Thyroid gland (tissue), 4 donors: ENCODE measurements at regions not wholly inside any gene's neighbourhood (a gene's known extent, or its start where the extent isn't known, plus 50 kb on each side); places are given as distances from the start of the nearest gene placed in this dataset.
"Not testable (repeated sequence)": the region's sequence is repeated elsewhere in the genome, so short reads cannot be mapped to it uniquely, and the experiment has no call there.

ENCODE experiments used
- DNase-seq, 2 donors: peaks; one replicate each; pipeline ENCODE4 v3.0.0-alpha.2; 2019
- H3K27ac ChIP-seq, 3 donors: fragments of 200-600 bp; sonication (generic); 1 replicate in 2 of 3; 2 replicates in 1 of 3; pipeline ENCODE4 v1.5.1; 2016 to 2019; ENCODE audit warnings: mild to moderate bottlenecking in 1 of 3, moderate library complexity in 1 of 3
- H3K27me3 ChIP-seq: fragments of 200-600 bp; sonication (generic); one replicate; pipeline ENCODE4 v1.5.1; 2019
- H3K36me3 ChIP-seq, 2 donors: fragments of 200-600 bp; sonication (generic); one replicate each; pipeline ENCODE4 v1.5.1; 2016 to 2019
- H3K4me1 ChIP-seq, 2 donors: fragments of 200-600 bp; sonication (generic); one replicate each; pipeline ENCODE4 v1.5.1; 2017 to 2019
- H3K4me3 ChIP-seq, 3 donors: fragments of 200-600 bp; sonication (generic); replicated peaks in 1 of 3; 1 replicate in 2 of 3; 2 replicates in 1 of 3; pipeline ENCODE4 v1.5.1; 2016; ENCODE audit warnings: mild to moderate bottlenecking in 1 of 3
- H3K9me3 ChIP-seq: fragments of 200-600 bp; sonication (generic); one replicate; pipeline ENCODE4 v1.5.1; 2017
- POLR2A ChIP-seq, 2 donors: fragments of 450-650 bp; IDR thresholded peaks; one replicate each; pipeline ENCODE4 v1.6.1; 2017; ENCODE audit warnings: antibody characterized with exemption in 2 of 2, mild to moderate bottlenecking in 2 of 2, moderate library complexity in 1 of 2
- WGBS, 2 donors: methylation state at CpG; one replicate each; pipeline ENCODE4 v1.1.5; 2017; 5-methylcytosine and 5-hydroxymethylcytosine counted together
- intact Hi-C: fragments of 100-400 bp; cut with DNase I; formaldehyde crosslinking; loops from one replicate; pipeline ENCODE4 v1.15.1; 2023
- TF ChIP-seq, protein P1 (sequence below), 6 experiments: fragments of 200-600 bp in 3 of 6; fragments of 450-650 bp in 3 of 6; sonication (generic) in 3 of 6; IDR thresholded peaks; one replicate each; pipeline ENCODE4 v1.5.1; 2016 to 2019; ENCODE audit warnings: antibody characterized with exemption in 6 of 6, mild to moderate bottlenecking in 2 of 6, inconsistent platforms in 1 of 6, moderate library complexity in 1 of 6

GRCh38 chr6:84848960-84849359, 84.6 kb upstream of the TBX18 start:
- Histone ChIP-seq H3K4me1 (no peaks in the 10 kb centered on the region), H3K9me3 (no peaks in the 10 kb centered on the region), H3K4me3 (no peak overlapping the region), H3K27me3 (no peaks in the 10 kb centered on the region), H3K27ac (no peak overlapping the region), H3K36me3 (no peaks in the 10 kb centered on the region)
- intact Hi-C loops: no loop called here
- DNase-seq: no peak
- WGBS, 2 donors: 56 to 73% methylated on average over 1 of the region's 1 CpG
- TF ChIP-seq POLR2A (IDR thresholded peaks at IDR 0.05): no peak

DNA sequence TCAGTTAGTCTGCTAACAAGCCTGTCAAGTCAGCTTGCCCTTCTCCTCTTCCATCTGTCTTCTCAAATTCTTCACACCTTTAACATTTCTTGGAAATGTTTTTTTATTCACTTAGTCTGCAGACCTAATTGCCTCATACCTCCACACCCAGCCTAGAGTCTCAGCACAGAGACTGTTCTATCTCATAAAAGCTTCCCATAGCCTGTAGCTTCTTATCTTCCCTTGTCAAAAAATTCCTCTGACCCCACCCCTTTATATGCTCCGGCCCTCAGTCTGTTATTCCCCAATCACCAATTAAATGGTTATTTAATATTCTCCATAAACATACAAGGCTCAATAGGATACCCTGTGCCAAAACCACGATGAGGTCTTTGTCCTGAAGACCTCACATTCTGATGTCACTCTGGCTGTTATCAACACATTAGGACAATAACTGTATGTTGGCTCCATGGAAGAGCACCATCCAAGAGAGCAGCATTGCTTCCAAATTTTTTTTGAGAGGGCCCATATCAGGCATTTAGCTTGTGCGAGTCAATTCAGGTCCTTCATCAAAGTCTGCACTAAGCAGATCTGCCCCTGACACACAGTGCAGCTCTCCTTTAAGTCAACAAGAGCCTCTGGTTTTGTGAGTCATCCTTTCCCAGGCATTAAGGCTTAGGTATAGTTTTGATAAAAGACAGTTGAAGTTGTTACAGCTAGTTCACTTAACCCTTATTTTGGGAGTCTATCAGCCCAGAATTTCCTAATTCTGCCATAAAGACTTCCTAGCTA, 83.2 kb upstream of the TBX18 start:
- Histone ChIP-seq H3K27me3 (no peaks in the 10 kb centered on the region), H3K27ac (no peak overlapping the region), H3K4me1 (no peaks in the 10 kb centered on the region), H3K9me3 (no peaks in the 10 kb centered on the region), H3K36me3 (no peaks in the 10 kb centered on the region), H3K4me3 (no peak overlapping the region)
- TF ChIP-seq, protein P1, sequence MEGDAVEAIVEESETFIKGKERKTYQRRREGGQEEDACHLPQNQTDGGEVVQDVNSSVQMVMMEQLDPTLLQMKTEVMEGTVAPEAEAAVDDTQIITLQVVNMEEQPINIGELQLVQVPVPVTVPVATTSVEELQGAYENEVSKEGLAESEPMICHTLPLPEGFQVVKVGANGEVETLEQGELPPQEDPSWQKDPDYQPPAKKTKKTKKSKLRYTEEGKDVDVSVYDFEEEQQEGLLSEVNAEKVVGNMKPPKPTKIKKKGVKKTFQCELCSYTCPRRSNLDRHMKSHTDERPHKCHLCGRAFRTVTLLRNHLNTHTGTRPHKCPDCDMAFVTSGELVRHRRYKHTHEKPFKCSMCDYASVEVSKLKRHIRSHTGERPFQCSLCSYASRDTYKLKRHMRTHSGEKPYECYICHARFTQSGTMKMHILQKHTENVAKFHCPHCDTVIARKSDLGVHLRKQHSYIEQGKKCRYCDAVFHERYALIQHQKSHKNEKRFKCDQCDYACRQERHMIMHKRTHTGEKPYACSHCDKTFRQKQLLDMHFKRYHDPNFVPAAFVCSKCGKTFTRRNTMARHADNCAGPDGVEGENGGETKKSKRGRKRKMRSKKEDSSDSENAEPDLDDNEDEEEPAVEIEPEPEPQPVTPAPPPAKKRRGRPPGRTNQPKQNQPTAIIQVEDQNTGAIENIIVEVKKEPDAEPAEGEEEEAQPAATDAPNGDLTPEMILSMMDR (IDR thresholded peaks at IDR 0.05): no peak
- TF ChIP-seq POLR2A (IDR thresholded peaks at IDR 0.05): no peak
- 51 to 60% methylated on average over 3 of the region's 3 CpGs for WGBS, 2 donors
- intact Hi-C loops: no loop called here
- DNase-seq: no peak

GRCh38 chr6:84842525-84843166, 78.2 kb upstream of the TBX18 start:
- no peak for TF ChIP-seq POLR2A (IDR thresholded peaks at IDR 0.05)
- TF ChIP-seq, protein P1 (IDR thresholded peaks at IDR 0.05): no peak
- H3K27me3 ChIP-seq: no peaks in the 10 kb centered on the region
- DNase-seq: no peak
- H3K4me3 ChIP-seq: no peak overlapping the region
- no peaks in the 10 kb centered on the region for H3K36me3 ChIP-seq
- H3K4me1 ChIP-seq: no peaks in the 10 kb centered on the region
- no peaks in the 10 kb centered on the region for H3K9me3 ChIP-seq
- intact Hi-C loops: no loop called here
- H3K27ac ChIP-seq: no peak overlapping the region

DNA sequence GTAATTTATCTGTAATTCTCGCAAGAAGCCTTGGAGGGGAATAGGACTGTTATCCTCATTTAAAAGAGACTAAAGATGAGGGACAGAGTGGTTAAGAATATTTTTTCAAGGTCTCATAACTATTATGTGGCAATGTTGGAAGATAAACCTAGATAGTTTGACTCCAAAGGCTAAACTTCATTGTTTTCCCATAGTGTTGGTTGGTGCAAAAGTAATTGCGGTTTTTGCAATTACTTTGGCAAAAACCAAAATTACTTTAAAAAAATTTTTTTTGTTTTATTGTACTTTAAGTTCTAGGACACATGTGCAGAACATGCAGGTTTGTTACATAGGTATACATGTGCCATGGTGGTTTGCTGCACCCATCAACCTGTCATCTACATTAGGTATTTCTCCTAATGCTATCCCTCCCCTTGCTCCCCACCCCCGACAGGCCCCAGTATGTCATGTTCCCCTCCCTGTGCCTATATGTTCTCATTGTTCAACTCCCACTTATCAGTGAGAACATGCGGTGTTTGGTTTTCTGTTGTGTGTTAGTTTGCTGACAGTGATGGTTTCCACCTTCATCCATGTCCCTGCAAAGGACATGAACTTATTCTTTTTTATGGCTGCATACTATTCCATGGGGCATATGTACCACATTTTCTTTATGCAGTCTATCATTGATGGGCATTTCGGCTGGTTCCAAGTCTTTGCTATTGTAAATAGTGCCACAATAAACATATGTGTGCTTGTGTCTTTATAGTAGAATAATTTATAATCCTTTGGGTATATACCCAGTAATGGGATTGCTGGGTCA, 72.9 kb upstream of the TBX18 start:
- H3K27me3 ChIP-seq, DNase-seq, H3K27ac ChIP-seq, H3K4me1 ChIP-seq, H3K9me3 ChIP-seq, intact Hi-C loops, H3K36me3 ChIP-seq, H3K4me3 ChIP-seq: not testable (repeated sequence)
- 92 to 95% methylated on average over 5 of the region's 5 CpGs for WGBS, 2 donors

DNA sequence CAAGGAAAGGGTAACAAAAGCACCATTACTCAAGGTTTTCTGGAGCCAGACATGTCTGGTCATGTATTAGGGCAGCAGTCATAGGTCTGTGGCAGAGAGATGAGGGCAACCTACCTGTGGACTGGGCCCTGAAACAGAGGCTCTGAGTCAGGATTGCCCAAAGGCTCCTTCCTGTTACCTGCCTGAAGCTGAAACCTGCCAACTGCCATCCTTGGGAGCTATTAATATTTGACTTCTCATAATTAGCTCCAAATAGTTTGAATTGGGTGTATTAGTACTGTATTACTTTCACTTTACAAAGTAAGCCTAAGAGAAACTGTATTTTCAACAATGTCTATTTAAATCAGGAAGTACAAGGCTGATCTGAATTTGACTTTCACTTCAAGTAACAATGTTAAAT, 72.0 kb upstream of the TBX18 start:
- TF ChIP-seq, protein P1 (IDR thresholded peaks at IDR 0.05): no peak
- TF ChIP-seq POLR2A (IDR thresholded peaks at IDR 0.05): no peak
- H3K4me3 ChIP-seq: no peak overlapping the region
- H3K9me3 ChIP-seq: no peaks in the 10 kb centered on the region
- no peaks in the 10 kb centered on the region for H3K27me3 ChIP-seq
- intact Hi-C loops: no loop called here
- H3K27ac ChIP-seq: no peak overlapping the region
- H3K4me1 ChIP-seq: no peaks in the 10 kb centered on the region
- H3K36me3 ChIP-seq: no peaks in the 10 kb centered on the region
- DNase-seq: no peak

DNA sequence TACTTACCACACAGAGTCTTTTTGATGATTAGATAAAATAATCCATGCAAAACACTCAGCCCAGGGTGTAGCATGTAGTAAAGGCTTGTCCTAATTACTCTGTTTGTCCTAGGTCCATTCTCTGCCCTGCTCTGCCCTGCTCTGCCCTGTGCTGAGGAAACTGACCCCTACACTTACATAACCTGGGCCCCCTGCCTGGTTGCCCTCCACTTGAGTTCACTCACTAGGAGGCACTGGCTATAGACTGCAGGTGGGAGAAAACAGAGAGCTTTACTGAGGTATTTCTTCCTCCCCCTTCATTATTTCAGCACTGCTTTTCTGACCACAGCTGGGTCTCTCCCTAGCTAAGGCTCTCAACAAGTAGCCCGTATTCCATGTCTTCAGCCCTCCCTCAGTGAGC, 70.9 kb upstream of the TBX18 start:
- H3K9me3 ChIP-seq: no peaks in the 10 kb centered on the region
- TF ChIP-seq, protein P1 (IDR thresholded peaks at IDR 0.05): no peak
- no peak for TF ChIP-seq POLR2A (IDR thresholded peaks at IDR 0.05)
- no peaks in the 10 kb centered on the region for H3K4me1 ChIP-seq
- 52 to 53% methylated on average over 1 of the region's 1 CpG for WGBS, 2 donors
- no peak overlapping the region for H3K4me3 ChIP-seq
- H3K27ac ChIP-seq: no peak overlapping the region
- intact Hi-C loops: no loop called here
- DNase-seq: no peak
- no peaks in the 10 kb centered on the region for H3K36me3 ChIP-seq
- no peaks in the 10 kb centered on the region for H3K27me3 ChIP-seq

DNA sequence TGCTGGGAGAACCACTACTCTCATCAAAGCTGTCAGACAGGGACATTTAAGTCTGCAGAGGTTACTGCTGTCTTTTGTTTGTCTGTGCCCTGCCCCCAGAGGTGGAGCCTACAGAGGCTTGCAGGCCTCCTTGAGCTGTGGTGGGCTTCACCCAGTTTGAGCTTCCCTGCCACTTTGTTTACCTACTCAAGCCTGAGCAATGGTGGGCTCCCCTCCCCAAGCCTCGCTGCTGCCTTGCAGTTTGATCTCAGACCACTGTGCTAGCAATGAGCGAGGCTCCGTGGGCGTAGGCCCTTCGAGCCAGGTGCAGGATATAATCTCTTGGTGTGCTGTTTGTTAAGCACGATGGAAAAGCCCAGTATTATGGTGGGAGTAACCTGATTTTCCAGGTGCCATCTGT, 67.5 kb upstream of the TBX18 start:
- H3K4me1 ChIP-seq: not testable (repeated sequence)
- WGBS, 2 donors: 73 to 76% methylated on average over 6 of the region's 6 CpGs

More for the DNA sequence above, 67.5 kb upstream of the TBX18 start:
- H3K36me3 ChIP-seq, H3K27me3 ChIP-seq, H3K27ac ChIP-seq, H3K9me3 ChIP-seq, H3K4me3 ChIP-seq, intact Hi-C loops, DNase-seq: not testable (repeated sequence)
